DMS79 treated with DMSO at 0.1 percent for 48 hours (cell line): ENCODE measurements at regions not wholly inside any gene's neighbourhood (a gene's known extent, or its start where the extent isn't known, plus 50 kb on each side); places are given as distances from the start of the nearest gene placed in this dataset.
"Not testable (repeated sequence)": the region's sequence is repeated elsewhere in the genome, so short reads cannot be mapped to it uniquely, and the experiment has no call there.

Experiments used
- DNase-seq: peaks from one replicate; lab custom pipeline; 2025; lab: John Stamatoyannopoulos, UW

GRCh38 chr7:125465527-125465926 is 535.9 kb upstream of the POT1 start:
- no peak for DNase-seq

GRCh38 chr7:125462615-125463014 is 533.0 kb upstream of the POT1 start:
- no peak for DNase-seq

- no peak for DNase-seq
Observed at GRCh38 chr7:125459038-125459437, 529.4 kb upstream of the POT1 start.

- DNase-seq, result no peak
Observed at GRCh38 chr7:125450749-125451148, 521.1 kb upstream of the POT1 start.

- DNase-seq, result no peak
Observed at GRCh38 chr7:125445836-125446235, 516.2 kb upstream of the POT1 start.

GRCh38 chr7:125444864-125445263 is 515.2 kb upstream of the POT1 start:
- DNase-seq, result no peak

- DNase-seq, result no peak
Observed at GRCh38 chr7:125436220-125436619, 506.6 kb upstream of the POT1 start.

- no peak for DNase-seq
Observed at GRCh38 chr7:125431349-125431748, 501.7 kb upstream of the POT1 start.

- DNase-seq, result no peak
Observed at GRCh38 chr7:125430013-125430412, 500.4 kb upstream of the POT1 start.

- DNase-seq, result no peak
Observed at GRCh38 chr7:125427676-125428075, 498.1 kb upstream of the POT1 start.

- no peak for DNase-seq
Observed at GRCh38 chr7:125425506-125425905, 495.9 kb upstream of the POT1 start.

GRCh38 chr7:125424721-125425120 is 495.1 kb upstream of the POT1 start:
- no peak for DNase-seq

GRCh38 chr7:125423458-125424155 is 494.0 kb upstream of the POT1 start:
- no peak for DNase-seq

- not testable (repeated sequence) for DNase-seq
Observed at GRCh38 chr7:125421407-125421806, 491.8 kb upstream of the POT1 start.

GRCh38 chr7:125412890-125413665 is 483.5 kb upstream of the POT1 start:
- DNase-seq, result no peak

- no peak for DNase-seq
Observed at GRCh38 chr7:125409921-125410320, 480.3 kb upstream of the POT1 start.

- no peak for DNase-seq
Observed at GRCh38 chr7:125406111-125406510, 476.5 kb upstream of the POT1 start.

- no peak for DNase-seq
Observed at GRCh38 chr7:125399408-125399807, 469.8 kb upstream of the POT1 start.

GRCh38 chr7:125396466-125397151 is 467.0 kb upstream of the POT1 start:
- no peak for DNase-seq

GRCh38 chr7:125391921-125392320 is 462.3 kb upstream of the POT1 start:
- DNase-seq, result no peak

- no peak for DNase-seq
Observed at GRCh38 chr7:125390981-125391380, 461.4 kb upstream of the POT1 start.

GRCh38 chr7:125386211-125386610 is 456.6 kb upstream of the POT1 start:
- no peak for DNase-seq

GRCh38 chr7:125383324-125383723 is 453.7 kb upstream of the POT1 start:
- DNase-seq, result no peak
